ENCODE measurements at regions not wholly inside any gene's neighbourhood (a gene's known extent, or its start where the extent isn't known, plus 50 kb on each side); places are given as distances from the start of the nearest gene placed in this dataset.

DNA sequence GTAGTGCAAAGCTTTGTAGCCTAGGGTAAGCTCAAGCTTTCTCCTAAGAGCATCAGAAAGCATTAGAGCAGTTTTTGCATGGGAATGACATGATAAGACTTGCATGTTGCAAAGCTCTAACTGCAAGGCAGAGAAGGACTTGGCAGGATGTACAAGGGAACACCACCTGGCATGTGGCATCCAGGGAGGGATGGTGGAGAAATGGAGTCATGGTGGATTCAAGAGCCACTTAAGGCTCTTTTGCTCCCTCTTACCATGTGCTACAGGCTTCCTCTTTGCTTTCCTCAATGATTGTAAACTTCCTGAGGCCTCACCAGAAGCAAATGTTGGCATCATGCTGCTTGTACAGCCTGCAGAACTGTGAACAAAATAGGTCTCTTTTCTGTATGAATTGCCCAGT is 266.0 kb downstream of the GLI2 start:
- no TSS peak for BruUV-seq (replicated peaks)
- Histone ChIP-seq H3K27ac (ENCODE audit: insufficient read depth, low read depth, low read length) (no peak overlapping the region), H3K4me3 (replicated peaks in 1 of 3; ENCODE audit: insufficient read depth in 1 of 3, low read depth in 1 of 3, low read length in 3 of 3) (no peak overlapping the region), H3K9me1 (replicated peaks; ENCODE audit: control insufficient read depth, extremely low read depth, insufficient read depth, low read length) (no peaks in the 10 kb centered on the region), H3K4me2 (ENCODE audit: insufficient read depth, low read length) (no peak overlapping the region), H3K36me3 (ENCODE audit: control insufficient read depth in 2 of 2, extremely low read depth in 1 of 2, insufficient read depth in 2 of 2, low read length in 2 of 2) (no peaks in the 10 kb centered on the region), H3K9ac (replicated peaks; ENCODE audit: extremely low read depth, insufficient read depth, low read length) (no peak overlapping the region), H3K4me1 (ENCODE audit: control insufficient read depth, extremely low read depth, insufficient read depth, low read length) (no peaks in the 10 kb centered on the region), H3K27me3 (ENCODE audit: control insufficient read depth in 2 of 2, insufficient read depth in 2 of 2, low read length in 2 of 2) (peaks cover 0 to 5% of the 10 kb centered on the region in 2 experiments), H4K20me1 (replicated peaks; ENCODE audit: control insufficient read depth, extremely low read depth, insufficient read depth, low read length) (no peaks in the 10 kb centered on the region), H2AFZ (ENCODE audit: low read depth, low read length) (no peak overlapping the region), H3K79me2 (ENCODE audit: control insufficient read depth, insufficient read depth, low read length) (no peaks in the 10 kb centered on the region), H3K9me3 (replicated peaks; ENCODE audit: control insufficient read depth, insufficient read depth, low read length) (no peaks in the 10 kb centered on the region)
- ChIA-PET CTCF (no interaction called here), POLR2A (no interaction called here)
- FAIRE-seq = no peak
- dilution Hi-C loops (cut with MboI; ENCODE audit: extremely low pct_ligation_motif_present, low sequenced_read_pairs) (no loop called here), intact Hi-C loops (cut with micrococcal nuclease) (no loop called here)
- DNase-seq (ENCODE audit: low read depth, low spot score) = no peak
- no peak for TF ChIP-seq JUN (IDR thresholded peaks at IDR 0.05; ENCODE audit: borderline replicate concordance, insufficient read depth, insufficient read length, low read depth)
- TF ChIP-seq EZH2 (IDR thresholded peaks at IDR 0.05; ENCODE audit: borderline replicate concordance, low read depth, low read length, severe bottlenecking) = no peak

GRCh38 chr2:121002597-121002996 is 266.9 kb downstream of the GLI2 start:
- TF ChIP-seq GATA2 (IDR thresholded peaks at IDR 0.05; ENCODE audit: insufficient read depth, insufficient read length, low read depth, low read length) (no peak), EZH2 (IDR thresholded peaks at IDR 0.05; ENCODE audit: borderline replicate concordance, low read depth, low read length, severe bottlenecking) (no peak), POLR2A (IDR thresholded peaks at IDR 0.05; ENCODE audit: low read depth, low read length) (no peak), POLR2AphosphoS5 (IDR thresholded peaks at IDR 0.05; ENCODE audit: insufficient read depth, low read depth, low read length) (no peak), MAX (IDR thresholded peaks at IDR 0.05; ENCODE audit: insufficient read depth, insufficient read length) (no peak), MYC (IDR thresholded peaks at IDR 0.05; ENCODE audit: low read depth, low read length) (no peak), FOS (IDR thresholded peaks at IDR 0.05; ENCODE audit: borderline replicate concordance, insufficient read depth, low read length) (no peak), JUN (IDR thresholded peaks at IDR 0.05; ENCODE audit: borderline replicate concordance, insufficient read depth, insufficient read length, low read depth) (no peak)
- TF ChIP-seq, protein P1, sequence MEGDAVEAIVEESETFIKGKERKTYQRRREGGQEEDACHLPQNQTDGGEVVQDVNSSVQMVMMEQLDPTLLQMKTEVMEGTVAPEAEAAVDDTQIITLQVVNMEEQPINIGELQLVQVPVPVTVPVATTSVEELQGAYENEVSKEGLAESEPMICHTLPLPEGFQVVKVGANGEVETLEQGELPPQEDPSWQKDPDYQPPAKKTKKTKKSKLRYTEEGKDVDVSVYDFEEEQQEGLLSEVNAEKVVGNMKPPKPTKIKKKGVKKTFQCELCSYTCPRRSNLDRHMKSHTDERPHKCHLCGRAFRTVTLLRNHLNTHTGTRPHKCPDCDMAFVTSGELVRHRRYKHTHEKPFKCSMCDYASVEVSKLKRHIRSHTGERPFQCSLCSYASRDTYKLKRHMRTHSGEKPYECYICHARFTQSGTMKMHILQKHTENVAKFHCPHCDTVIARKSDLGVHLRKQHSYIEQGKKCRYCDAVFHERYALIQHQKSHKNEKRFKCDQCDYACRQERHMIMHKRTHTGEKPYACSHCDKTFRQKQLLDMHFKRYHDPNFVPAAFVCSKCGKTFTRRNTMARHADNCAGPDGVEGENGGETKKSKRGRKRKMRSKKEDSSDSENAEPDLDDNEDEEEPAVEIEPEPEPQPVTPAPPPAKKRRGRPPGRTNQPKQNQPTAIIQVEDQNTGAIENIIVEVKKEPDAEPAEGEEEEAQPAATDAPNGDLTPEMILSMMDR (IDR thresholded peaks at IDR 0.05; ENCODE audit: extremely low read depth in 1 of 2, insufficient read depth in 1 of 2, low read depth in 1 of 2, low read length in 2 of 2) = no peak

More at GRCh38 chr2:121002597-121002996, 266.9 kb downstream of the GLI2 start:
- no peak overlapping the region for H3K4me3 ChIP-seq (replicated peaks in 1 of 3; ENCODE audit: insufficient read depth in 1 of 3, low read depth in 1 of 3, low read length in 3 of 3)
- H3K4me1 ChIP-seq (ENCODE audit: control insufficient read depth, extremely low read depth, insufficient read depth, low read length) = no peaks in the 10 kb centered on the region
- dilution Hi-C loops (cut with MboI; ENCODE audit: extremely low pct_ligation_motif_present, low sequenced_read_pairs) = no loop called here
- H4K20me1 ChIP-seq (replicated peaks; ENCODE audit: control insufficient read depth, extremely low read depth, insufficient read depth, low read length) = no peaks in the 10 kb centered on the region
- no peak overlapping the region for H2AFZ ChIP-seq (ENCODE audit: low read depth, low read length)
- DNase-seq (ENCODE audit: low read depth, low spot score) (no peak), FAIRE-seq (no peak)
- H3K9me1 ChIP-seq (replicated peaks; ENCODE audit: control insufficient read depth, extremely low read depth, insufficient read depth, low read length) = no peaks in the 10 kb centered on the region
- H3K27ac ChIP-seq (ENCODE audit: insufficient read depth, low read depth, low read length) = no peak overlapping the region
- H3K79me2 ChIP-seq (ENCODE audit: control insufficient read depth, insufficient read depth, low read length) = no peaks in the 10 kb centered on the region
- intact Hi-C loops (cut with micrococcal nuclease) = no loop called here
- H3K9me3 ChIP-seq (replicated peaks; ENCODE audit: control insufficient read depth, insufficient read depth, low read length) = no peaks in the 10 kb centered on the region
- H3K9ac ChIP-seq (replicated peaks; ENCODE audit: extremely low read depth, insufficient read depth, low read length) = no peak overlapping the region
- H3K27me3 ChIP-seq (ENCODE audit: control insufficient read depth in 2 of 2, insufficient read depth in 2 of 2, low read length in 2 of 2) = peaks cover 0 to 5% of the 10 kb centered on the region in 2 experiments
- H3K36me3 ChIP-seq (ENCODE audit: control insufficient read depth in 2 of 2, extremely low read depth in 1 of 2, insufficient read depth in 2 of 2, low read length in 2 of 2) = no peaks in the 10 kb centered on the region
- H3K4me2 ChIP-seq (ENCODE audit: insufficient read depth, low read length) = no peak overlapping the region
- CTCF ChIA-PET = no interaction called here
- POLR2A ChIA-PET = no interaction called here
- no TSS peak for BruUV-seq (replicated peaks)
